Testis (tissue), 2 donors: ENCODE measurements at regions not wholly inside any gene's neighbourhood (a gene's known extent, or its start where the extent isn't known, plus 50 kb on each side); places are given as distances from the start of the nearest gene placed in this dataset.

ENCODE experiments used
- DNase-seq: peaks from one replicate; pipeline ENCODE4 v3.0.0-alpha.2; 2019
- H3K27ac ChIP-seq, 2 donors: fragments of 200-600 bp; sonication (generic); one replicate each; pipeline ENCODE4 v1.5.1; 2019
- H3K27me3 ChIP-seq: fragments of 200-600 bp; sonication (generic); one replicate; pipeline ENCODE4 v1.5.1; 2019
- H3K36me3 ChIP-seq: fragments of 200-600 bp; sonication (generic); one replicate; pipeline ENCODE4 v1.5.1; 2017; ENCODE audit warnings: low read depth; ENCODE audit errors: missing control alignments
- H3K4me1 ChIP-seq: fragments of 200-600 bp; sonication (generic); one replicate; pipeline ENCODE4 v1.5.1; 2019
- H3K4me3 ChIP-seq, 2 donors: fragments of 200-600 bp; sonication (generic); one replicate each; pipeline ENCODE4 v1.5.1; 2017 to 2019
- H3K9me3 ChIP-seq: fragments of 200-600 bp; sonication (generic); one replicate; pipeline ENCODE4 v1.5.1; 2017
- CTCF ChIP-seq, 3 experiments: fragments of 450-650 bp in 2 of 3; fragments of 200-600 bp in 1 of 3; sonication (generic) in 1 of 3; IDR thresholded peaks; one replicate each; pipeline ENCODE4 v1.5.1; 2016 to 2019; ENCODE audit warnings: antibody characterized with exemption in 3 of 3, mild to moderate bottlenecking in 2 of 3, moderate library complexity in 1 of 3
- POLR2A ChIP-seq: fragments of 450-650 bp; IDR thresholded peaks from one replicate; pipeline ENCODE4 v1.6.1; 2017; ENCODE audit warnings: antibody characterized with exemption, mild to moderate bottlenecking, moderate library complexity
- whole genome bisulfite sequencing, 2 donors: methylation state at CpG; one replicate each; pipeline ENCODE4 v1.1.5; 2018; 5-methylcytosine and 5-hydroxymethylcytosine counted together
- intact Hi-C: fragments of 100-400 bp; cut with DNase I; formaldehyde crosslinking; loops from one replicate; pipeline ENCODE4 v1.15.1; 2023; ENCODE audit warnings: low total_unique reads

GRCh38 chr5:63655043-63655442, 307.2 kb downstream of the HTR1A start:
- Histone ChIP-seq H3K9me3 (no peaks in the 10 kb centered on the region), H3K4me3 (no peak overlapping the region), H3K27me3 (no peaks in the 10 kb centered on the region), H3K4me1 (no peaks in the 10 kb centered on the region), H3K36me3 (no peaks in the 10 kb centered on the region), H3K27ac (no peak overlapping the region)
- intact Hi-C loops = no loop called here
- DNase-seq = no peak
- TF ChIP-seq POLR2A = no peak
- TF ChIP-seq CTCF (IDR thresholded peaks at IDR 0.05) = no peak
- WGBS, 2 donors = 65 to 79% methylated on average over 1 of the region's 1 CpG

- no peak for TF ChIP-seq POLR2A
- no peak for TF ChIP-seq CTCF (IDR thresholded peaks at IDR 0.05)
- Histone ChIP-seq H3K36me3 (no peaks in the 10 kb centered on the region), H3K4me3 (no peak overlapping the region), H3K9me3 (no peaks in the 10 kb centered on the region), H3K4me1 (no peaks in the 10 kb centered on the region), H3K27ac (no peak overlapping the region), H3K27me3 (no peaks in the 10 kb centered on the region)
- 91 to 96% methylated on average over 2 of the region's 2 CpGs for WGBS, 2 donors
- intact Hi-C loops = no loop called here
- DNase-seq = no peak
Observed at GRCh38 chr5:63650581-63650980, 311.7 kb downstream of the HTR1A start.

- intact Hi-C loops = no loop called here
- no peaks in the 10 kb centered on the region for H3K36me3 ChIP-seq
- no peak overlapping the region for H3K27ac ChIP-seq
- H3K4me1 ChIP-seq = no peaks in the 10 kb centered on the region
- H3K27me3 ChIP-seq = no peaks in the 10 kb centered on the region
- TF ChIP-seq CTCF (IDR thresholded peaks at IDR 0.05) = no peak
- TF ChIP-seq POLR2A = no peak
- DNase-seq = no peak
- no peaks in the 10 kb centered on the region for H3K9me3 ChIP-seq
- H3K4me3 ChIP-seq = no peak overlapping the region
Observed at GRCh38 chr5:63648376-63648775, 313.9 kb downstream of the HTR1A start.

- Histone ChIP-seq H3K9me3 (no peaks in the 10 kb centered on the region), H3K27me3 (no peaks in the 10 kb centered on the region), H3K36me3 (no peaks in the 10 kb centered on the region), H3K27ac (no peak overlapping the region), H3K4me3 (no peak overlapping the region), H3K4me1 (no peaks in the 10 kb centered on the region)
- TF ChIP-seq POLR2A (no peak), CTCF (IDR thresholded peaks at IDR 0.05) (no peak)
- WGBS, 2 donors = 86 to 96% methylated on average over 4 of the region's 4 CpGs
- intact Hi-C loops = no loop called here
- DNase-seq = no peak
Observed at GRCh38 chr5:63629951-63630630, 332.2 kb downstream of the HTR1A start.

GRCh38 chr5:63613442-63613841, 348.8 kb downstream of the HTR1A start:
- H3K27me3 ChIP-seq = no peaks in the 10 kb centered on the region
- no peaks in the 10 kb centered on the region for H3K36me3 ChIP-seq
- H3K4me3 ChIP-seq = no peak overlapping the region
- WGBS, 2 donors = 97% methylated on average over 3 of the region's 3 CpGs
- no peak for DNase-seq
- intact Hi-C loops = no loop called here
- no peak overlapping the region for H3K27ac ChIP-seq
- no peaks in the 10 kb centered on the region for H3K9me3 ChIP-seq
- TF ChIP-seq CTCF (IDR thresholded peaks at IDR 0.05) (no peak), POLR2A (no peak)
- no peaks in the 10 kb centered on the region for H3K4me1 ChIP-seq
